ENCODE measurements at regions not wholly inside any gene's neighbourhood (a gene's known extent, or its start where the extent isn't known, plus 50 kb on each side); places are given as distances from the start of the nearest gene placed in this dataset.

DNA sequence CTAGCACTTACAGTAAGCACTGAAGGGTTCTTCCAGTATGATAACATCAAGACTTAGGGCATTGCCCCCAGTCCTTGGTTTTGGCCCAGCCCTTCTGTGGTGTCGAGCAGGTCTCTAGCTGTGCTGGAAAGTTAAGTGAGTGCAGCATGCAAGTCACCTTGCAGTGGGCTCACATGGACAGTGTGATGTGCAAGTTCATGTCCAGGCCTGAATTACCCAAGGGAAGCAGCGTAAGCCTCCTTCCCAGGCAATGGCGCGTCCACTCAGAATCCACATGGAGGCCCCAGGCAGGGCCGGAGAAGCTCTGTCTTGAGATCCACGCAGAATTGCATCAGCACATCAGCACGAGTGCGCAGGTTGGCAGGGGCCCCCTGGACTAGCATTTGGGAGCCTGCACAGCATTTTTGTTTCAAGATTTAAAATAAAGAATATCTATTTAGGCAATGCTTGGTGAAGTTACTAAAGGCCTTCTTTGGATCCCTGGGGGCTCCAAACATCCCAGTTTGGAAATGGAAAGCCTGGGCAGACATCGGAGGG, 108.4 kb upstream of the ALDH1B1 start (continued):
- no peak for TF ChIP-seq BACH1 (IDR thresholded peaks at IDR 0.05; ENCODE audit: low read length)

Measured in H1 (cell line).